HFFc6 (cell line): ENCODE measurements at regions not wholly inside any gene's neighbourhood (a gene's known extent, or its start where the extent isn't known, plus 50 kb on each side); places are given as distances from the start of the nearest gene placed in this dataset.
"Not testable (repeated sequence)": the region's sequence is repeated elsewhere in the genome, so short reads cannot be mapped to it uniquely, and the experiment has no call there.

ENCODE experiments used
- DNase-seq: peaks from one replicate; pipeline ENCODE4 v3.0.0-alpha.2; 2018
- H3K27ac Mint-ChIP-seq: 2 replicates; pipeline ENCODE4 v1.8.0; 2020; ENCODE audit warnings: mild to moderate bottlenecking, mixed read lengths
- H3K27me3 Mint-ChIP-seq: 2 replicates; pipeline ENCODE4 v1.8.0; 2021; ENCODE audit warnings: mild to moderate bottlenecking, moderate library complexity, mixed read lengths; ENCODE audit not compliant: insufficient read depth
- H3K36me3 Mint-ChIP-seq: 2 replicates; pipeline ENCODE4 v1.8.0; 2021; ENCODE audit warnings: low read depth, mixed read lengths
- H3K4me1 Mint-ChIP-seq: 2 replicates; pipeline ENCODE4 v1.8.0; 2020; ENCODE audit warnings: low read depth, mixed read lengths
- H3K4me3 Mint-ChIP-seq: 2 replicates; pipeline ENCODE4 v1.8.0; 2020; ENCODE audit warnings: mild to moderate bottlenecking, moderate library complexity, mixed read lengths
- H3K9me3 Mint-ChIP-seq: 2 replicates; pipeline ENCODE4 v1.8.0; 2020; ENCODE audit warnings: mild to moderate bottlenecking, mixed read lengths
- CTCF ChIP-seq: fragments of 200-600 bp; sonication (generic); IDR thresholded peaks from 2 replicates; pipeline ENCODE4 v1.5.0; 2021; ENCODE audit warnings: antibody characterized with exemption, mild to moderate bottlenecking

- Mint-ChIP-seq H3K9me3 (peaks cover 4% of the 10 kb centered on the region; the same call in 1 of the 2 replicates), H3K27me3 (no peaks in the 10 kb centered on the region; the same call in 1 of the 2 replicates), H3K4me1 (no peaks in the 10 kb centered on the region), H3K4me3 (no peak overlapping the region), H3K36me3 (no peaks in the 10 kb centered on the region), H3K27ac (no peak overlapping the region)
- TF ChIP-seq CTCF = no peak
- no peak for DNase-seq
Measured at GRCh38 chr12:22122359-22122758, 76.3 kb downstream of the CMAS start.

GRCh38 chr12:22124987-22125386 lies 79.0 kb downstream of the CMAS start:
- TF ChIP-seq CTCF = no peak
- Mint-ChIP-seq H3K27me3 (0 out of 2 replicates have a peak, but pooled peaks cover 2% of the 10 kb centered on the region), H3K9me3 (peaks cover 4% of the 10 kb centered on the region; the same call in 1 of the 2 replicates), H3K27ac (no peak overlapping the region), H3K36me3 (no peaks in the 10 kb centered on the region), H3K4me3 (no peak overlapping the region), H3K4me1 (no peaks in the 10 kb centered on the region)
- DNase-seq = no peak

DNA sequence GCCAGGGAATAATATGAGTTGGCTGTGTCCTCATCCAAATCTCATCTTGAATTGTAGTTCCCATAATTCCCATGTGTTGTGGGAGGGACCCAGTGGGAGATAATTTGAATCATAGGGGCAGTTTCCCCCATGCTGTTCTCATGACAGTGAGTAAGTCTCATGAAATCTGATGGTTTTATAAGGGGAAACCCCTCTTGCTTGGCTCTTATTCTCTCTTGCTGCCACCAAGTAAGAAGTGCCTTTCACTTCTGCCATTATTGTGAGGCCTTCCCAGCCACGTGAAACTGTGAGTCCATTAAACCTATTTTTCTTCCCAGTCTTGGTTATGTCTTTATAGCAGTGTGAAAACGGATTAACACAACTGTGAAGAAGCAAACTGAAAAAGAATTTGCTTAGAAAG lies 80.1 kb downstream of the CMAS start:
- not testable (repeated sequence) for H3K27me3 Mint-ChIP-seq, H3K9me3 Mint-ChIP-seq, H3K4me3 Mint-ChIP-seq, H3K36me3 Mint-ChIP-seq, H3K4me1 Mint-ChIP-seq, DNase-seq, H3K27ac Mint-ChIP-seq

DNA sequence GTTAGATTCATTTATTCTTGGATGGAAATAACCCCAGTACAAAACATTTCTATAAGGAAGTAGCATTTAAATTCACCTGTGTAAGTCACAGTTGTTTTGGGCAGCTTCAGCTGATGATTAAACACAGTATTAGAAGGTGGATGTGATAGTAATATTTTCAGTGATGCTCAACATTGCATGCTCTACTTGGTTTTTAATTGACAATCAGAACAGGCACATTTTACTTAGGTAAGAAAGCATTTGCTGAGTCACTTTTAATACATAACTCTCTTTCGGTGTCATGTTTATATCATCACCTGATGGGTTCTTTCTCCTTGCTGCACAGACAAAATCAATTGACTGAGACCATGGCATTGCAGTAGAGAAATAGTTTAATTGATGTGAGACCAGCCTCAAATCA lies 80.7 kb downstream of the CMAS start:
- DNase-seq = no peak
- H3K4me1 Mint-ChIP-seq = no peaks in the 10 kb centered on the region
- H3K9me3 Mint-ChIP-seq = peaks cover 9% of the 10 kb centered on the region
- no peaks in the 10 kb centered on the region for H3K36me3 Mint-ChIP-seq
- 0 out of 2 replicates have a peak, but pooled peaks cover 2% of the 10 kb centered on the region for H3K27me3 Mint-ChIP-seq
- no peak overlapping the region for H3K4me3 Mint-ChIP-seq
- TF ChIP-seq CTCF = no peak
- no peak overlapping the region for H3K27ac Mint-ChIP-seq

DNA sequence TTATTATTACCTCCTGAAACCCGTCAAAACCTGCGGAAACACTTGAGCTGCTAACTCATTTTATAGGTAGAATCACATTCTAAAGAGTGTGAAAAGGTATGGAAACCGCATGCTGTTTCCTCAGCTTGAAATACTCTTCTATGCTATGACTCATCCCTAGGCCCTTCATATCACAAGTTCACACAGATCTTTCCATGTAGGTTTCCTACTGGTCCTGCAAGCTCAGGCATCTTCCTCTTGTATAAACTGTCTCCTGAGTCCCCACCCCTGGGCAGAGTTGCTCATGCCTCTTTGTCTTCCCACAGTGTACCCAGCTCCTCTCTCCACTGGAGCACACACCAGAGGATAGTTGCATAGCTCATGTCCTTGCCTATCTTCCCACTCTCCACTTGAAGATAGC lies 84.7 kb downstream of the CMAS start:
- Mint-ChIP-seq H3K4me3 (no peak overlapping the region), H3K27ac (no peak overlapping the region), H3K9me3 (peaks cover 5% of the 10 kb centered on the region), H3K36me3 (no peaks in the 10 kb centered on the region), H3K27me3 (0 out of 2 replicates have a peak, but pooled peaks cover 2% of the 10 kb centered on the region), H3K4me1 (no peaks in the 10 kb centered on the region)
- no peak for DNase-seq
- no peak for TF ChIP-seq CTCF

DNA sequence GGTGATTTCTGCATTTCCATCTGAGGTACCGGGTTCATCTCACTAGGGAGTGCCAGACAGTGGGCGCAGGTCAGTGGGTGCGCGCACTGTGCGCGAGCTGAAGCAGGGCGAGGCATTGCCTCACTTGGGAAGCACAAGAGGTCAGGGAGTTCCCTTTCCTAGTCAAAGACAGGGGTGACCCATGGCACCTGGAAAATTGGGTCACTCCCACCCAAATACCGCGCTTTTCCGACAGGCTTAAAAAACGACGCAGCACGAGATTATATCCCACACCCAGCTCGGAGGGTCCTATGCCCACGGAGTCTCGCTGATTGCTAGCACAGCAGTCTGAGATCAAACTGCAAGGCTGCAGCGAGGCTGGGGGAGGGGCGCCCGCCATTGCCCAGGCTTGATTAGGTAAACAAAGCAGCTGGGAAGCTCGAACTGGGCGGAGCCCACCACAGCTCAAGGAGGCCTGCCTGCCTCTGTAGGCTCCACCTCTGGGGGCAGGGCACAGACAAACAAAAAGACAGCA lies 90.6 kb downstream of the CMAS start:
- H3K4me3 Mint-ChIP-seq, DNase-seq, H3K4me1 Mint-ChIP-seq, H3K27me3 Mint-ChIP-seq, H3K36me3 Mint-ChIP-seq, H3K9me3 Mint-ChIP-seq, H3K27ac Mint-ChIP-seq: not testable (repeated sequence)
